Colonic mucosa (tissue), 4 donors: ENCODE measurements at regions not wholly inside any gene's neighbourhood (a gene's known extent, or its start where the extent isn't known, plus 50 kb on each side); places are given as distances from the start of the nearest gene placed in this dataset.

Experiments
- DNase-seq: peaks from one replicate; pipeline ENCODE4 v3.0.0-alpha.2; 2020
- H3K27ac ChIP-seq: fragments of 200-600 bp; one replicate; pipeline ENCODE4 v1.8.0; 2021
- H3K27me3 ChIP-seq: fragments of 200-600 bp; one replicate; pipeline ENCODE4 v1.8.0; 2021
- H3K36me3 ChIP-seq: fragments of 200-600 bp; one replicate; pipeline ENCODE4 v1.8.0; 2021
- H3K4me1 ChIP-seq: fragments of 200-600 bp; one replicate; pipeline ENCODE4 v1.8.0; 2021; ENCODE audit warnings: mild to moderate bottlenecking
- H3K4me3 ChIP-seq: fragments of 200-600 bp; one replicate; pipeline ENCODE4 v1.8.0; 2021
- H3K9ac ChIP-seq, 2 donors: one replicate each; pipeline ENCODE4 v1.7.0; 2013; ENCODE audit warnings: control low read depth in 2 of 2, low read depth in 2 of 2, low read length in 2 of 2
- H3K9me3 ChIP-seq: fragments of 200-600 bp; one replicate; pipeline ENCODE4 v1.8.0; 2021
- CTCF ChIP-seq: fragments of 200-600 bp; IDR thresholded peaks from one replicate; pipeline ENCODE4 v1.8.0; 2022; ENCODE audit warnings: antibody characterized with exemption, mild to moderate bottlenecking
- intact Hi-C: fragments of 100-400 bp; cut with DNase I; formaldehyde crosslinking; loops from one replicate; pipeline ENCODE4 v1.14.1; 2022
- donor health status: healthy.
- donor health status: DM: no; HTN: no; CAD: no.
- donor health status: DM: no; HTN: no; CAD: no.

DNA sequence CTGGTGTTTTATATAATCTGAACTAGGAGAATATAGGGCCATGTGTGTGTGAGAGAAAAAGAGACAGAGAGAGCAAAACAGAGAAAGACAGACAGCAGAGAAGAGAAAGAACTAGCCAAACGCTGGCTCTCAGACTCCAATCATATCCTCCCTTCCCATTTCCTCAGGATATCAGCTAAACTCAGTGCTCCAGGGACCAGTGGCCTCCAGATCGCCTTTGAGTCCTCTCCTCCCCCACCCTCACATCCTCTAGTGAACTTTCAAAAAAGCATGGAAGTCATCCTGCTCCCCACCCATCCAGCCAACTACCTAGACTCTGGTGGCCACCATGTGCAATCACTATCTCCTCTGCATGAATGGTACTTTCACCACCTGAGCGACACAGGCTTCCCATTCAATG, 386.1 kb upstream of the NPVF start:
- Histone ChIP-seq H3K4me3 (no peak overlapping the region), H3K9me3 (no peaks in the 10 kb centered on the region), H3K27me3 (no peaks in the 10 kb centered on the region), H3K9ac (no peak overlapping the region), H3K4me1 (no peaks in the 10 kb centered on the region), H3K36me3 (no peaks in the 10 kb centered on the region), H3K27ac (no peak overlapping the region)
- DNase-seq: no peak
- no peak for TF ChIP-seq CTCF
- intact Hi-C loops: no loop called here

DNA sequence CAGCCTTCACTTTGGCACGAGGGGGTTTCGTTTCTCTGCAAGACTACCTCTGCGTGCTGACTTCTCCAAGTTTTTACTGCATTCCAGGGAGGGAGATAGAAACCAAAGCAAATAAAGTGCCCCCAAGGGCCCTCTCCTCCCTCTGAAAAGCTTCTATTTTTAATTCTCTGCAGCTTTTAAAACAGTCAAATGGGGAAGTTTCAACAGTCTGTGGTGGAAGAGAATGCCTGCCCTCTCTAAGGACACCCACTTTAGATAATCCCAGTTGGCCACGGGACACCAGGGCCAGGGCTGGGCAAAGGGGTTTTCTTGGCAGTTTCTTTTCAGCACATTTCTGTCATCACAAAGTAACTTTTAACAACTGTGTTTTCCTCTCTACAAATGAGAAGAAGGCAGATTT, 386.7 kb upstream of the NPVF start:
- no peak for TF ChIP-seq CTCF
- intact Hi-C loops: no loop called here
- no peaks in the 10 kb centered on the region for H3K9me3 ChIP-seq
- no peaks in the 10 kb centered on the region for H3K27me3 ChIP-seq
- H3K36me3 ChIP-seq: no peaks in the 10 kb centered on the region
- no peaks in the 10 kb centered on the region for H3K4me1 ChIP-seq
- no peak overlapping the region for H3K27ac ChIP-seq
- DNase-seq: no peak
- no peak overlapping the region for H3K4me3 ChIP-seq
- H3K9ac ChIP-seq: no peak overlapping the region

GRCh38 chr7:25615593-25615992, 387.3 kb upstream of the NPVF start:
- Histone ChIP-seq H3K27ac (no peak overlapping the region), H3K9ac (no peak overlapping the region), H3K4me3 (no peak overlapping the region), H3K36me3 (no peaks in the 10 kb centered on the region), H3K27me3 (no peaks in the 10 kb centered on the region), H3K4me1 (no peaks in the 10 kb centered on the region), H3K9me3 (no peaks in the 10 kb centered on the region)
- intact Hi-C loops: no loop called here
- DNase-seq: no peak
- no peak for TF ChIP-seq CTCF

GRCh38 chr7:25617214-25617613, 388.9 kb upstream of the NPVF start:
- no peak overlapping the region for H3K27ac ChIP-seq
- H3K36me3 ChIP-seq: no peaks in the 10 kb centered on the region
- TF ChIP-seq CTCF: no peak
- no peak overlapping the region for H3K9ac ChIP-seq
- no peak for DNase-seq
- no peaks in the 10 kb centered on the region for H3K9me3 ChIP-seq
- intact Hi-C loops: no loop called here
- no peak overlapping the region for H3K4me3 ChIP-seq
- no peaks in the 10 kb centered on the region for H3K27me3 ChIP-seq
- H3K4me1 ChIP-seq: no peaks in the 10 kb centered on the region

DNA sequence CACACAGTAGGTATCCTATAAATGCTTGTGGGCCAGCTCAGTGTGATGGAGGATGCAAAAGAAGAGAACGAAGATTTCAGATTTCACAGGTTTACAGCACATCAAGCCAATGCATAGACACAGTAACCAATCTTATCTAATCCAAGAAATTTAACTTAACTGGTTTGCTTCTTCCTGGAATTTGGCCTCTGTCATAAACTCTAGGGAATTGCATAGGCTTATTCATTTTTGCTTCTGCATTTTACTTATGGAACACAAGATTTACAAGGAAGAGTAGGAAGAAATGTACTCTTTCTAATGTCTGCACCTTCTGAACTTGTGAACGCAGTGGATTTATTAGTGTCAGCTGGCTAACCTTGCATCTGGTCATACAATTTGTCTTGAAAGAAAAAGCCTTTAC, 389.4 kb upstream of the NPVF start:
- Histone ChIP-seq H3K27ac (no peak overlapping the region), H3K9me3 (no peaks in the 10 kb centered on the region), H3K9ac (no peak overlapping the region), H3K36me3 (no peaks in the 10 kb centered on the region), H3K27me3 (no peaks in the 10 kb centered on the region), H3K4me1 (no peaks in the 10 kb centered on the region), H3K4me3 (no peak overlapping the region)
- no peak for TF ChIP-seq CTCF
- no peak for DNase-seq
- intact Hi-C loops: no loop called here

DNA sequence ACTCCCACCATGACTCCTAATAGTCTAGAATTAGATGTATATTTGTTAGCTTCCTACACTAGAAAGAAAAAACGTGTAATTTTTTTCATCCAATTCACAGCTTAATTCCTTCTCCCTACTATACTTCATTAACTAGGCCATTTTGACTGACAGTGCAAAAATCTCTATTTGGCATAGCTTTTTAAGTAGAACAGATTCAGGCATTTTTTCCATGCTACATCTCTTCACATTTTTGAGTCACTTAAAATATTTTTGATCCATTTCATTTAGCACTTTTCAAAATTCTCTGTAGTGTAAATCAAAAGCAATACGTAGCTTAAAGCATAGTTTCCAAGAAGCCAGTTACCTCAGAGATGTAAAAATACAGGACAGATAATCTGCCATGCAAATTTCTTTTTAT, 391.1 kb upstream of the NPVF start:
- no peak for TF ChIP-seq CTCF
- Histone ChIP-seq H3K9me3 (no peaks in the 10 kb centered on the region), H3K36me3 (no peaks in the 10 kb centered on the region), H3K4me3 (no peak overlapping the region), H3K27ac (no peak overlapping the region), H3K4me1 (no peaks in the 10 kb centered on the region), H3K9ac (no peak overlapping the region), H3K27me3 (no peaks in the 10 kb centered on the region)
- intact Hi-C loops: no loop called here
- DNase-seq: no peak
